ENCODE measurements at regions not wholly inside any gene's neighbourhood (a gene's known extent, or its start where the extent isn't known, plus 50 kb on each side); places are given as distances from the start of the nearest gene placed in this dataset.

GRCh38 chr18:73733376-73733775, 414.3 kb downstream of the FBXO15 start:
- ATAC-seq = no peak
- TF ChIP-seq ZC3H10 (CRISPR knock-in tag; IDR thresholded peaks at IDR 0.05) = no peak
- no peak for TF ChIP-seq ARNTL (CRISPR knock-in tag; IDR thresholded peaks at IDR 0.05; ENCODE audit: borderline replicate concordance, low read depth)
- no peak for TF ChIP-seq CSDC2 (CRISPR knock-in tag; IDR thresholded peaks at IDR 0.05)
- TF ChIP-seq ZNF8 (CRISPR knock-in tag; IDR thresholded peaks at IDR 0.05) = no peak
- TF ChIP-seq RARB (CRISPR knock-in tag; IDR thresholded peaks at IDR 0.05) = no peak
- no peak for TF ChIP-seq OSR1 (CRISPR knock-in tag; IDR thresholded peaks at IDR 0.05)
- no peak for TF ChIP-seq ZFP30 (CRISPR knock-in tag; IDR thresholded peaks at IDR 0.05)
- TF ChIP-seq, protein P1, sequence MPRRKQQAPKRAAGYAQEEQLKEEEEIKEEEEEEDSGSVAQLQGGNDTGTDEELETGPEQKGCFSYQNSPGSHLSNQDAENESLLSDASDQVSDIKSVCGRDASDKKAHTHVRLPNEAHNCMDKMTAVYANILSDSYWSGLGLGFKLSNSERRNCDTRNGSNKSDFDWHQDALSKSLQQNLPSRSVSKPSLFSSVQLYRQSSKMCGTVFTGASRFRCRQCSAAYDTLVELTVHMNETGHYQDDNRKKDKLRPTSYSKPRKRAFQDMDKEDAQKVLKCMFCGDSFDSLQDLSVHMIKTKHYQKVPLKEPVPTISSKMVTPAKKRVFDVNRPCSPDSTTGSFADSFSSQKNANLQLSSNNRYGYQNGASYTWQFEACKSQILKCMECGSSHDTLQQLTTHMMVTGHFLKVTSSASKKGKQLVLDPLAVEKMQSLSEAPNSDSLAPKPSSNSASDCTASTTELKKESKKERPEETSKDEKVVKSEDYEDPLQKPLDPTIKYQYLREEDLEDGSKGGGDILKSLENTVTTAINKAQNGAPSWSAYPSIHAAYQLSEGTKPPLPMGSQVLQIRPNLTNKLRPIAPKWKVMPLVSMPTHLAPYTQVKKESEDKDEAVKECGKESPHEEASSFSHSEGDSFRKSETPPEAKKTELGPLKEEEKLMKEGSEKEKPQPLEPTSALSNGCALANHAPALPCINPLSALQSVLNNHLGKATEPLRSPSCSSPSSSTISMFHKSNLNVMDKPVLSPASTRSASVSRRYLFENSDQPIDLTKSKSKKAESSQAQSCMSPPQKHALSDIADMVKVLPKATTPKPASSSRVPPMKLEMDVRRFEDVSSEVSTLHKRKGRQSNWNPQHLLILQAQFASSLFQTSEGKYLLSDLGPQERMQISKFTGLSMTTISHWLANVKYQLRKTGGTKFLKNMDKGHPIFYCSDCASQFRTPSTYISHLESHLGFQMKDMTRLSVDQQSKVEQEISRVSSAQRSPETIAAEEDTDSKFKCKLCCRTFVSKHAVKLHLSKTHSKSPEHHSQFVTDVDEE (CRISPR knock-in tag; IDR thresholded peaks at IDR 0.05) = no peak
- TF ChIP-seq ZNF70 (CRISPR knock-in tag; IDR thresholded peaks at IDR 0.05) = no peak
- no peak for TF ChIP-seq TCF4 (CRISPR knock-in tag; IDR thresholded peaks at IDR 0.05; ENCODE audit: borderline replicate concordance)
- TF ChIP-seq, protein P2, sequence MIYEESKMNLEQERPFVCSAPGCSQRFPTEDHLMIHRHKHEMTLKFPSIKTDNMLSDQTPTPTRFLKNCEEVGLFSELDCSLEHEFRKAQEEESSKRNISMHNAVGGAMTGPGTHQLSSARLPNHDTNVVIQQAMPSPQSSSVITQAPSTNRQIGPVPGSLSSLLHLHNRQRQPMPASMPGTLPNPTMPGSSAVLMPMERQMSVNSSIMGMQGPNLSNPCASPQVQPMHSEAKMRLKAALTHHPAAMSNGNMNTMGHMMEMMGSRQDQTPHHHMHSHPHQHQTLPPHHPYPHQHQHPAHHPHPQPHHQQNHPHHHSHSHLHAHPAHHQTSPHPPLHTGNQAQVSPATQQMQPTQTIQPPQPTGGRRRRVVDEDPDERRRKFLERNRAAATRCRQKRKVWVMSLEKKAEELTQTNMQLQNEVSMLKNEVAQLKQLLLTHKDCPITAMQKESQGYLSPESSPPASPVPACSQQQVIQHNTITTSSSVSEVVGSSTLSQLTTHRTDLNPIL (CRISPR knock-in tag; IDR thresholded peaks at IDR 0.05; ENCODE audit: low read depth) = no peak
- no peak for TF ChIP-seq ZFP3 (CRISPR knock-in tag; IDR thresholded peaks at IDR 0.05)
- TF ChIP-seq TOX (CRISPR knock-in tag; IDR thresholded peaks at IDR 0.05; ENCODE audit: borderline replicate concordance) = no peak
- TF ChIP-seq, protein P3, sequence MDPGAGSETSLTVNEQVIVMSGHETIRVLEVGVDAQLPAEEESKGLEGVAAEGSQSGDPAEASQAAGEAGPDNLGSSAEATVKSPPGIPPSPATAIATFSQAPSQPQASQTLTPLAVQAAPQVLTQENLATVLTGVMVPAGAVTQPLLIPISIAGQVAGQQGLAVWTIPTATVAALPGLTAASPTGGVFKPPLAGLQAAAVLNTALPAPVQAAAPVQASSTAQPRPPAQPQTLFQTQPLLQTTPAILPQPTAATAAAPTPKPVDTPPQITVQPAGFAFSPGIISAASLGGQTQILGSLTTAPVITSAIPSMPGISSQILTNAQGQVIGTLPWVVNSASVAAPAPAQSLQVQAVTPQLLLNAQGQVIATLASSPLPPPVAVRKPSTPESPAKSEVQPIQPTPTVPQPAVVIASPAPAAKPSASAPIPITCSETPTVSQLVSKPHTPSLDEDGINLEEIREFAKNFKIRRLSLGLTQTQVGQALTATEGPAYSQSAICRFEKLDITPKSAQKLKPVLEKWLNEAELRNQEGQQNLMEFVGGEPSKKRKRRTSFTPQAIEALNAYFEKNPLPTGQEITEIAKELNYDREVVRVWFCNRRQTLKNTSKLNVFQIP (CRISPR knock-in tag; IDR thresholded peaks at IDR 0.05; ENCODE audit: borderline replicate concordance, low read depth) = no peak
- no peak for TF ChIP-seq PPARA (CRISPR knock-in tag; IDR thresholded peaks at IDR 0.05; ENCODE audit: borderline replicate concordance)
- no peak for TF ChIP-seq ESRRG (CRISPR knock-in tag; IDR thresholded peaks at IDR 0.05)
- no peak for TF ChIP-seq CSRNP3 (CRISPR knock-in tag; IDR thresholded peaks at IDR 0.05)
- no peak for TF ChIP-seq GLIS3 (CRISPR knock-in tag; IDR thresholded peaks at IDR 0.05)

GRCh38 chr18:73728657-73729056, 419.0 kb downstream of the FBXO15 start:
- 0 out of 3 replicates have a peak, but pooled peaks have one; percentile 32 for ATAC-seq

DNA sequence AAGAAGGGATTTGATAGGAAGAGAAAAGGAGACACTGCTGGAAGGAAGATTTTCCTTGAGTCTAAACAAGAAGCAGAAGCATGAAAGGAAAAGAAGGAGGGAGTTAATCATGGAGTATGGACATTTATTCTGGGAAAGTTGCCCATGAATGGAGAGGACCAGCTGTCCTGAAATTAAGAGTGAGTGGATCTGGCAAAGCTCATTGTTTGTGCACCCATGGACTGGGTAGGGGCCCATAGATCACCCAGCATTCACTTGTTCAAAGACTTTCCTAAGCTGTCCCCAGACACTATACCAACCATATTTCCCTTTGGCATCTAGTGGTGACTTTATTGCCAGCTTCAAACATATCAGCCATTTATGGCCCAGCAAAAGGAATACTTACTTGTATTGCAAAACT, 422.7 kb downstream of the FBXO15 start:
- ATAC-seq = peak; percentile 55
- no peak for TF ChIP-seq CSRNP3 (CRISPR knock-in tag; IDR thresholded peaks at IDR 0.05)
- no peak for TF ChIP-seq ZFP30 (CRISPR knock-in tag; IDR thresholded peaks at IDR 0.05)
- no peak for TF ChIP-seq OSR1 (CRISPR knock-in tag; IDR thresholded peaks at IDR 0.05)

More at GRCh38 chr18:73728657-73729056, 419.0 kb downstream of the FBXO15 start:
- TF ChIP-seq ISL1 (CRISPR knock-in tag; IDR thresholded peaks at IDR 0.05) (no peak), CSRNP3 (CRISPR knock-in tag; IDR thresholded peaks at IDR 0.05) (no peak), ZNF565 (CRISPR knock-in tag; conservative IDR thresholded peaks at IDR 0.05; ENCODE audit: low read depth) (no peak)
